ENCODE measurements at regions not wholly inside any gene's neighbourhood (a gene's known extent, or its start where the extent isn't known, plus 50 kb on each side); places are given as distances from the start of the nearest gene placed in this dataset.
A peak's percentile ranks its signal among the peaks of the same experiment; 100 is the strongest.

DNA sequence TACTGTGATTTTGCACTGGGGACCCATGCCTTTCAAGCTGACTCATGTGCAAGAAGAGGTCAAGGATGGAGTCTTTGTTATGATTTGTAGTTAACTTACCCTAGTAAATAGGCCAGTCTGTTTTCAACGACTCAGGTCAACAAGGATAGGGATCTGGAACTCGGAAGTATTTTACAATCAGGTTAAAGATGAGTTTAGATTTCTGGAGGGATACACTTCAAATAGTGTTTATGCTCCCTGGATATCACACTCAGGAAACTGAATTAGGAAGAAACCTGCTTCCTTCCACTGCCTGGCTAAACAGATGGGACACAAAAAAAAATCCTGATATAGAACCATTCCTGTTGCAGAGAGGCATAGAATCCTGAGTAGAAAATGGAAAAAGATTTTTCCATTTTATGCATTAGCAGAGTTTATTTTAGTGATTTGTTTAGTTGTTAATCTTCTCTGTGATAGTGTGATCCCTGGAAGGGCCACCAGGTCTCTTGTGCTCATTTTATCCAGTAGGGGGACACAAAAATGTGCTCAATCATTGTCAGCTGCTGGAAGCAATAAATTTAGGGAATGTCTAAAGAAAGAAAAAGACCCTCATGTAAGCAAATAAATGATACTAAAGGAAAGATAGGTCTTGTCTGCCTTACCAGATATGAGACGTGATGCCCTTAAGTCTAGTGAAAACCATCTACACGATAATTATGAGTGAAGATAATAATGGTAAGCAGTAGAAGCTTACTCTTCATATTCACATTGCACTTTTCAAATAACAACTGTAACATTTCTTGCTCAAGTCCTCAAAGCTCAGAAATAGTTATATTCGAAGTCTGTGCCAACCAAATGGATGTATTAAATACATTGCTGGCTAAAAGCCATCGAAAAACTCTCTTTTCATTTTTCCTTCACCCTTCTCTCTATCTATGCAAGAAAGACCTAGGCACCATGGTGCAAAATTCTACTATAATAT is 452.1 kb upstream of the KCNMB2 start:
- no peaks in the 10 kb centered on the region for H3K27me3 Mint-ChIP-seq (ENCODE audit: insufficient read depth, unreplicated experiment)
- Histone ChIP-seq H3K27me3 (replicated peaks; ENCODE audit: control insufficient read depth, insufficient read depth, low read length) (no peaks in the 10 kb centered on the region), H3K36me3 (ENCODE audit: control insufficient read depth, insufficient read depth, low read length) (no peaks in the 10 kb centered on the region), H3K9me3 (no peaks in the 10 kb centered on the region), H3K4me3 (ENCODE audit: low read depth, low read length) (no peak overlapping the region), H3K4me1 (peaks cover 26% of the 10 kb centered on the region)
- H3K36me3 Mint-ChIP-seq (ENCODE audit: insufficient read depth, unreplicated experiment) = no peaks in the 10 kb centered on the region
- intact Hi-C loops (cut with micrococcal nuclease; ENCODE audit: unreplicated experiment) = loop anchor here (2.0 to 10.0 kb wide), 2 partner anchors 241 to 301 kb away; no protein-coding TSS in a partner anchor
- BruUV-seq (replicated peaks) = no TSS peak
- peaks cover 18% of the 10 kb centered on the region for H3K4me1 Mint-ChIP-seq (ENCODE audit: low read depth, unreplicated experiment)
- DNase-seq = peak in 1 of 2 experiments; percentile 18
- no peak overlapping the region for H3K27ac Mint-ChIP-seq (ENCODE audit: unreplicated experiment)
- TF ChIP-seq, protein P1, sequence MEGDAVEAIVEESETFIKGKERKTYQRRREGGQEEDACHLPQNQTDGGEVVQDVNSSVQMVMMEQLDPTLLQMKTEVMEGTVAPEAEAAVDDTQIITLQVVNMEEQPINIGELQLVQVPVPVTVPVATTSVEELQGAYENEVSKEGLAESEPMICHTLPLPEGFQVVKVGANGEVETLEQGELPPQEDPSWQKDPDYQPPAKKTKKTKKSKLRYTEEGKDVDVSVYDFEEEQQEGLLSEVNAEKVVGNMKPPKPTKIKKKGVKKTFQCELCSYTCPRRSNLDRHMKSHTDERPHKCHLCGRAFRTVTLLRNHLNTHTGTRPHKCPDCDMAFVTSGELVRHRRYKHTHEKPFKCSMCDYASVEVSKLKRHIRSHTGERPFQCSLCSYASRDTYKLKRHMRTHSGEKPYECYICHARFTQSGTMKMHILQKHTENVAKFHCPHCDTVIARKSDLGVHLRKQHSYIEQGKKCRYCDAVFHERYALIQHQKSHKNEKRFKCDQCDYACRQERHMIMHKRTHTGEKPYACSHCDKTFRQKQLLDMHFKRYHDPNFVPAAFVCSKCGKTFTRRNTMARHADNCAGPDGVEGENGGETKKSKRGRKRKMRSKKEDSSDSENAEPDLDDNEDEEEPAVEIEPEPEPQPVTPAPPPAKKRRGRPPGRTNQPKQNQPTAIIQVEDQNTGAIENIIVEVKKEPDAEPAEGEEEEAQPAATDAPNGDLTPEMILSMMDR (IDR thresholded peaks at IDR 0.05; ENCODE audit: insufficient read depth in 1 of 2, low read depth in 1 of 2, low read length in 1 of 2, severe bottlenecking in 1 of 2, unreplicated experiment in 1 of 2) = peak; percentile 29 to 51
- H3K4me3 Mint-ChIP-seq (ENCODE audit: unreplicated experiment) = peak overlapping the region; percentile 10
- CTCF ChIA-PET = interaction anchor here (1.0 kb wide), 1 partner anchor 301 kb away, joined by 3 read pairs; no protein-coding TSS in a partner anchor
- POLR2A ChIA-PET = no interaction called here
- H3K9me3 Mint-ChIP-seq (ENCODE audit: unreplicated experiment) = no peaks in the 10 kb centered on the region

DNA sequence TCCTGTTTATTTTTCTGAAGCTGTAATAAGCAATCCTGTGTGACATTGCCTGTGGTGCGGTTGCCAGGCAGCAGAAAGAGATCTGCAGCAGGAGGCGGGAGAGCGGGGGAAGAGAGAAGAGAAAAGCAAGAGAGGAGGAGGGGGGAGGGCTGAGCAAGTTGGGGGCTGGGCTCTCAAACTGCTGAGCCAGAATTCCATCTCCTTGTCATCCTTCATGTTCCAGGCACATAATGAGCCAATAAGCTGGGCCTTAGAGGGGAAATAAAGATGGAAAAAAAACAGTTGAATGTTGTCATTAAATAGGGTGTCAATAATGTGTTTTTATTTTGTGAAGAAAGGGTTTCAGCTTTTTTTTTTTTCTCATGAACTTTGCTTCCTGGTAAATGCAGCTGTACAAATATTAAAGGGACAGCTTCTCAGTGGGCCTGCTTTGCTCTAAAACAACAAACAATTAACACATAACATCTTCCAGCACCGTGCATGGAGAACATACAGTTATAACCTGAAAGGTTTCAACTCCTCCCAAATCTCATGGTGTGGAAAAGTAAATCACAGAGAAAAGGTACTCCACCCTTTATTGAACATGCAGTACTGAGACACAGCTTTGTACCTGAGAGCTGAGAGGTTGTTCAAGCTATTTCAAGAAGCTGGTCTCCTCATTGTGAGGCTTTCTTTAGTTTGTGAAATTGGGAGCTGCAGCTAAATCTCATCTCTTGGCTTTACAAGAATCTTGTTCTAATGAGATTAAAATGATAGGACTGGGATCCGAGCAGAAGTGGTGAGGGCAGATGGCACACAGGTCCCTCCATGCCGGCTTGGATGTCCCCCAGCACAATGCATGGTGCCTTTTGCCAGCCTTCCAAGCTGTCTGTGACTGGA is 451.1 kb upstream of the KCNMB2 start:
- Histone ChIP-seq H3K4me3 (ENCODE audit: low read depth, low read length) (no peak overlapping the region), H3K27me3 (replicated peaks; ENCODE audit: control insufficient read depth, insufficient read depth, low read length) (no peaks in the 10 kb centered on the region), H3K9me3 (no peaks in the 10 kb centered on the region), H3K36me3 (ENCODE audit: control insufficient read depth, insufficient read depth, low read length) (no peaks in the 10 kb centered on the region), H3K4me1 (peaks cover 26% of the 10 kb centered on the region)
- no peaks in the 10 kb centered on the region for H3K36me3 Mint-ChIP-seq (ENCODE audit: insufficient read depth, unreplicated experiment)
- peaks cover 18% of the 10 kb centered on the region for H3K4me1 Mint-ChIP-seq (ENCODE audit: low read depth, unreplicated experiment)
- ChIA-PET CTCF (interaction anchor here (1.0 kb wide), 1 partner anchor 300 kb away, joined by 3 read pairs; no protein-coding TSS in a partner anchor), POLR2A (no interaction called here)
- H3K27ac Mint-ChIP-seq (ENCODE audit: unreplicated experiment) = no peak overlapping the region
- TF ChIP-seq, protein P1 (IDR thresholded peaks at IDR 0.05; ENCODE audit: insufficient read depth in 1 of 2, low read depth in 1 of 2, low read length in 1 of 2, severe bottlenecking in 1 of 2, unreplicated experiment in 1 of 2) = no peak
- intact Hi-C loops (cut with micrococcal nuclease; ENCODE audit: unreplicated experiment) = loop anchor here (2.0 to 10.0 kb wide), 2 partner anchors 240 to 300 kb away; no protein-coding TSS in a partner anchor
- H3K9me3 Mint-ChIP-seq (ENCODE audit: unreplicated experiment) = no peaks in the 10 kb centered on the region
- no TSS peak for BruUV-seq (replicated peaks)
- H3K4me3 Mint-ChIP-seq (ENCODE audit: unreplicated experiment) = peak overlapping the region; percentile 10
- H3K27me3 Mint-ChIP-seq (ENCODE audit: insufficient read depth, unreplicated experiment) = no peaks in the 10 kb centered on the region
- DNase-seq = peak; percentile 40 to 56

DNA sequence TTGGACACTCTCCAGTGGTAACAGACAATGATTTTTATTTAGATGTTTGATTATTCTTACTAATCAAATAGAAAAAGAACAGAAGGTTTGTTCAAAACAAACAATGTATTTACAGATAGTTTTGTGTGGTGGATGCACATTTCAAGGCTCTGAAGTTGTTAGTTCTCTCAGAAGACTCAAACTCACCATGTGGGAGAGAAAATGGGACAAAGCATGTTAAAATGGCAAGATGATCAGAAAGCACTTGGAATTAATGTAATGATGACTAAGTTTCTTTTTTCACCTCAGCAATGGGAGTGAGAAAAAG is 450.5 kb upstream of the KCNMB2 start:
- ChIA-PET CTCF (no interaction called here), POLR2A (no interaction called here)
- Mint-ChIP-seq H3K4me3 (ENCODE audit: unreplicated experiment) (no peak overlapping the region), H3K36me3 (ENCODE audit: insufficient read depth, unreplicated experiment) (no peaks in the 10 kb centered on the region), H3K4me1 (ENCODE audit: low read depth, unreplicated experiment) (peaks cover 18% of the 10 kb centered on the region), H3K9me3 (ENCODE audit: unreplicated experiment) (no peaks in the 10 kb centered on the region), H3K27me3 (ENCODE audit: insufficient read depth, unreplicated experiment) (no peaks in the 10 kb centered on the region), H3K27ac (ENCODE audit: unreplicated experiment) (no peak overlapping the region)
- Histone ChIP-seq H3K9me3 (no peaks in the 10 kb centered on the region), H3K36me3 (ENCODE audit: control insufficient read depth, insufficient read depth, low read length) (no peaks in the 10 kb centered on the region), H3K4me1 (peaks cover 26% of the 10 kb centered on the region), H3K27me3 (replicated peaks; ENCODE audit: control insufficient read depth, insufficient read depth, low read length) (no peaks in the 10 kb centered on the region), H3K4me3 (ENCODE audit: low read depth, low read length) (no peak overlapping the region)
- no peak for DNase-seq
- BruUV-seq (replicated peaks) = no TSS peak
- TF ChIP-seq, protein P1 (IDR thresholded peaks at IDR 0.05; ENCODE audit: insufficient read depth in 1 of 2, low read depth in 1 of 2, low read length in 1 of 2, severe bottlenecking in 1 of 2, unreplicated experiment in 1 of 2) = no peak
- intact Hi-C loops (cut with micrococcal nuclease; ENCODE audit: unreplicated experiment) = loop anchor here (2.0 to 10.0 kb wide), 2 partner anchors 239 to 299 kb away; no protein-coding TSS in a partner anchor

Data from Caco-2 (cell line).